ENCODE measurements at regions not wholly inside any gene's neighbourhood (a gene's known extent, or its start where the extent isn't known, plus 50 kb on each side); places are given as distances from the start of the nearest gene placed in this dataset.

DNA sequence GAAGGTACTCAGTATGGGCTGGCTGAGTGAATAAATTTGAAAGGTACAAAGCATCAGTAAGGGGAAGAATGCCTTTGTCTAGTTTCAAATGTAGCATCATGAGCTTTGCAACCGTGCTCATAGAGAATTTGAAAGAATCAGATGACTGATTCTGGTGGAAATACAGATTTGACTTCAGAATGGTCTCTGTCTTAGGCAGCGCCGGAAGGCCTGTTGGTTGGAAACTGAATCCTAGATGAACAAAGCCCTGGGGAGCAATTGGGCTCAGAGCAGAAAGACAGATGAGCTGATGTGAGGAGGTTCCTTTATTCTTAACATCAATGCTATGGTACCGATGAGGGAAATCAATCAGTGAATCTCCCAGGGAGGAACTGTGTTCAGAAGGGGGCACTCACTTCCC is 137.3 kb downstream of the SNAPC1 start:
- Histone ChIP-seq H3K79me2 (ENCODE audit: insufficient read depth, low read length) (no peaks in the 10 kb centered on the region), H3K4me3 (ENCODE audit: insufficient read depth, low read length, poor library complexity, severe bottlenecking) (no peak overlapping the region), H3K9ac (ENCODE audit: low read length) (no peak overlapping the region), H2AFZ (ENCODE audit: low read depth, low read length, severe bottlenecking) (no peak overlapping the region), H3F3A (ENCODE audit: insufficient read depth) (no peaks in the 10 kb centered on the region), H3K4me2 (ENCODE audit: low read depth, low read length, poor library complexity, severe bottlenecking) (no peak overlapping the region), H4K20me1 (ENCODE audit: low read depth, low read length) (no peaks in the 10 kb centered on the region), H3K9me2 (replicated peaks; ENCODE audit: insufficient read depth, low read length) (no peaks in the 10 kb centered on the region), H3K9me3 (ENCODE audit: insufficient read depth, low read length) (no peaks in the 10 kb centered on the region), H3K36me3 (ENCODE audit: low read length) (no peaks in the 10 kb centered on the region), H3K27ac (ENCODE audit: low read depth, low read length) (no peak overlapping the region), H3K27me3 (ENCODE audit: low read length) (no peaks in the 10 kb centered on the region)
- TF ChIP-seq CTCF (IDR thresholded peaks at IDR 0.05; ENCODE audit: insufficient read depth, low read length, poor library complexity, severe bottlenecking) (no peak), EZH2phosphoT487 (conservative IDR thresholded peaks at IDR 0.05; ENCODE audit: low read length) (no peak)

- Histone ChIP-seq H3K27me3 (ENCODE audit: low read length) (no peaks in the 10 kb centered on the region), H3K9me3 (ENCODE audit: insufficient read depth, low read length) (no peaks in the 10 kb centered on the region), H4K20me1 (ENCODE audit: low read depth, low read length) (no peaks in the 10 kb centered on the region), H3K27ac (ENCODE audit: low read depth, low read length) (no peak overlapping the region), H3F3A (ENCODE audit: insufficient read depth) (no peaks in the 10 kb centered on the region), H3K36me3 (ENCODE audit: low read length) (no peaks in the 10 kb centered on the region), H3K9me2 (replicated peaks; ENCODE audit: insufficient read depth, low read length) (no peaks in the 10 kb centered on the region), H3K4me3 (ENCODE audit: insufficient read depth, low read length, poor library complexity, severe bottlenecking) (no peak overlapping the region), H3K79me2 (ENCODE audit: insufficient read depth, low read length) (no peaks in the 10 kb centered on the region), H3K9ac (ENCODE audit: low read length) (no peak overlapping the region), H2AFZ (ENCODE audit: low read depth, low read length, severe bottlenecking) (no peak overlapping the region), H3K4me2 (ENCODE audit: low read depth, low read length, poor library complexity, severe bottlenecking) (no peak overlapping the region)
- TF ChIP-seq EZH2phosphoT487 (conservative IDR thresholded peaks at IDR 0.05; ENCODE audit: low read length), result no peak
- no peak for TF ChIP-seq CTCF (IDR thresholded peaks at IDR 0.05; ENCODE audit: insufficient read depth, low read length, poor library complexity, severe bottlenecking)
Observed at GRCh38 chr14:61904946-61905345, 142.7 kb downstream of the SNAPC1 start.

- H2AFZ ChIP-seq (ENCODE audit: low read depth, low read length, severe bottlenecking), result no peak overlapping the region
Observed at GRCh38 chr14:61911574-61911973, 149.4 kb downstream of the SNAPC1 start.

More at GRCh38 chr14:61911574-61911973, 149.4 kb downstream of the SNAPC1 start:
- no peaks in the 10 kb centered on the region for H3F3A ChIP-seq (ENCODE audit: insufficient read depth)
- TF ChIP-seq CTCF (IDR thresholded peaks at IDR 0.05; ENCODE audit: insufficient read depth, low read length, poor library complexity, severe bottlenecking) (no peak), EZH2phosphoT487 (conservative IDR thresholded peaks at IDR 0.05; ENCODE audit: low read length) (no peak)
- H3K9me3 ChIP-seq (ENCODE audit: insufficient read depth, low read length), result no peaks in the 10 kb centered on the region
- H3K79me2 ChIP-seq (ENCODE audit: insufficient read depth, low read length), result no peaks in the 10 kb centered on the region
- H3K9ac ChIP-seq (ENCODE audit: low read length), result no peak overlapping the region
- no peaks in the 10 kb centered on the region for H3K36me3 ChIP-seq (ENCODE audit: low read length)
- no peaks in the 10 kb centered on the region for H3K9me2 ChIP-seq (replicated peaks; ENCODE audit: insufficient read depth, low read length)
- H4K20me1 ChIP-seq (ENCODE audit: low read depth, low read length), result no peaks in the 10 kb centered on the region
- H3K27me3 ChIP-seq (ENCODE audit: low read length), result no peaks in the 10 kb centered on the region
- no peak overlapping the region for H3K27ac ChIP-seq (ENCODE audit: low read depth, low read length)
- no peak overlapping the region for H3K4me2 ChIP-seq (ENCODE audit: low read depth, low read length, poor library complexity, severe bottlenecking)
- no peak overlapping the region for H3K4me3 ChIP-seq (ENCODE audit: insufficient read depth, low read length, poor library complexity, severe bottlenecking)

Data from SU-DHL-6 (cell line).